HG03469 (cell line): ENCODE measurements at regions not wholly inside any gene's neighbourhood (a gene's known extent, or its start where the extent isn't known, plus 50 kb on each side); places are given as distances from the start of the nearest gene placed in this dataset.
"Not testable (repeated sequence)": the region's sequence is repeated elsewhere in the genome, so short reads cannot be mapped to it uniquely, and the experiment has no call there.

Experiments used
- ATAC-seq: cut with Tn5 transposase; IDR thresholded peaks from one replicate; pipeline ENCODE4 v1.9.1; 2021; ENCODE audit warnings: mild to moderate bottlenecking, moderate library complexity, moderate number of reproducible peaks; ENCODE audit not compliant: unreplicated experiment

- ATAC-seq = no peak
Observed at GRCh38 chr2:146784602-146785001, 1060.2 kb upstream of the ACVR2A start.

GRCh38 chr2:146777181-146777580 is 1067.6 kb upstream of the ACVR2A start:
- no peak for ATAC-seq

GRCh38 chr2:146776596-146776995 is 1068.2 kb upstream of the ACVR2A start:
- no peak for ATAC-seq

- ATAC-seq = no peak
Observed at GRCh38 chr2:146771531-146771930, 1073.3 kb upstream of the ACVR2A start.

DNA sequence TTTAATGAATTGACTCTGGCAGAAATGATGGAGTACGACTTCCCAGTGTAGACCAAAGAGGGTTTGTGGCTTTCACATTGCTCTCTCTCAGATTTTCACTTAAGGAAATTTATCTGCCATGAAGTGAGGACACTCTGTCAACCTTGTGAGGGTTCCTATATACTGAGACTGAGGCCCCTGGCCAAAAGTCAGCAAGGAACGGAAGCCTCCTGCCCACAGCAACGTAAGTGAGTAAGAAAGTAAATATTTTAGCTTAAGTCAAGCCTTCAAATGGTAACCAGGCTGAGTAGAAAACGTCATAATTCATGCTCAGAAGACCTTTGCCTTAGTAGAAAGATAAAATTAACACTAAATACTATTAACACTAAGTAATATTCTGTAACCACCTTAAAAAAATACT is 1080.5 kb upstream of the ACVR2A start:
- ATAC-seq = no peak

GRCh38 chr2:146762786-146763185 is 1082.0 kb upstream of the ACVR2A start:
- no peak for ATAC-seq

GRCh38 chr2:146754606-146755005 is 1090.2 kb upstream of the ACVR2A start:
- ATAC-seq = no peak

GRCh38 chr2:146748046-146748445 is 1096.8 kb upstream of the ACVR2A start:
- no peak for ATAC-seq

DNA sequence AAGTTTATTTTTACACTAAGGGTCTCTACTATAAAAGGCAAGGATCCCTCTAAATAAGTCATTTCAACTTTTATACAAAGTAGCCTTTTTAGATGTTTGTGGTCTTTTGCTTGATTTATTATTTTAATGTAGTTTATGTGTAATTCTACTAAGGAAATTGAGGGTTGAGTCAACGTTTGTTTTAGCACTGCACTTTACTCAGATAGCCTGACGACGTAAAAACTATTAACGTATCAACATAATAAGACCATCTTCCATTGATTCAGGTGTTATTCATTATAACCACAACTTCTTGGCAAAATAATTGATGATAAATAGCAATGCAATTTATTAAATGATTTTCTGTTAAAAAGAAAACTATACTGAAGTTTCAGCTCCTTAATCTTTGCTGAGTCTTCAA is 1103.6 kb upstream of the ACVR2A start:
- no peak for ATAC-seq

DNA sequence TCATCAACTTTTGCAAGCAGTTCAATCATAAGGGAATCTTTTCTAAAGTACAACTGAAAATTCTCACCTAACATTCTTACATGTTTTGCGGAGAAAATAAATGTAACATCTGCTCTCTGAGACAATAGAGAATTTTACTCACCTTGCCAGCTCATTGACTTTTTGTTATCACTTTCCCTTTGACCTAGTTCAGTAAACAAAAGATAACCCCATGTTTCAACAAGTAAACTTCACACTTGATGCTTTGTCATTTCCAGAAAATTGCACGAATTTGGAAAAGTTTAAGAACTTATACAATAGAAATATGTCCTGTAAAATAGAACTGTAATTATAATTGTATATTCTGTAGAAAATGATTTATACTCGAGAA is 1110.0 kb upstream of the ACVR2A start:
- no peak for ATAC-seq

GRCh38 chr2:146734042-146734820 is 1110.6 kb upstream of the ACVR2A start:
- peak; percentile 80 for ATAC-seq

DNA sequence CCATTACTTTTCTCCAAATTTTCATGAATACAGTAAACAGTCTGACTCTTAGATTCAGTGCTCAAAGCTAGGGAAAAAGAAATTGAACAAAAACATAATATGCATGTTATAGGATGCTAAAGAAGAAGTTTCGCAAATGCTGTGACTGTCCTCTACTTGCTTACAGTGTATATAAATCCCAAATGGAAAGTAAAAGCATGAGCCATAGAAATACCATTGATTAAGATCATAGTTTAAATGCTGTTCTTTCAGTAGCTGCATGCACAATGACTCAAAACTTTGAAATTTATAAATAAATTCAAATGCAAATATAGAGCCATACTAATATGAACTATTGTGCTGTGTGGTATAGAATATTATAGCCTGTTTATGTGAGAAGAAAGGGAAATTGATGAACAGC is 1113.9 kb upstream of the ACVR2A start:
- ATAC-seq = no peak

GRCh38 chr2:146721486-146721885 is 1123.3 kb upstream of the ACVR2A start:
- no peak for ATAC-seq

GRCh38 chr2:146720170-146720569 is 1124.7 kb upstream of the ACVR2A start:
- no peak for ATAC-seq

GRCh38 chr2:146716591-146716990 is 1128.2 kb upstream of the ACVR2A start:
- ATAC-seq = no peak

DNA sequence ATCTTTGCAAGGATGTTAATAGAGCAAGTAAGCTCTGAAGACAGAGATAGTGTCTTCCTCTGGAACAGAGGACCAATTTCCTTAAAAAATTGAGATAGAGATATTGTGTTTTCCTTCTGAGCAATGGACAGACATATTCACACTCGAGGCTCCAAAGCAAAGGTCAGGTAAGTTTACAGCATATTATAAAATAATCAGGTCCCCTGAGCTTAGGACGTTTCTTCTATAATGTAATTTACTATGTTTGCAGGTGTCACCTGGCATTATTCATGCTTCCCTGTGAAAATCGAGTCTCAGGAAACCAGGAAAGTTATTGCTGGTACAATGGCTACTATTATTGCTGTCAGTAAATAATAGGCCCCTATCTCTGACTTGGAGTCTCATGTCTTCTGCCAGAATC is 1135.8 kb upstream of the ACVR2A start:
- no peak for ATAC-seq

DNA sequence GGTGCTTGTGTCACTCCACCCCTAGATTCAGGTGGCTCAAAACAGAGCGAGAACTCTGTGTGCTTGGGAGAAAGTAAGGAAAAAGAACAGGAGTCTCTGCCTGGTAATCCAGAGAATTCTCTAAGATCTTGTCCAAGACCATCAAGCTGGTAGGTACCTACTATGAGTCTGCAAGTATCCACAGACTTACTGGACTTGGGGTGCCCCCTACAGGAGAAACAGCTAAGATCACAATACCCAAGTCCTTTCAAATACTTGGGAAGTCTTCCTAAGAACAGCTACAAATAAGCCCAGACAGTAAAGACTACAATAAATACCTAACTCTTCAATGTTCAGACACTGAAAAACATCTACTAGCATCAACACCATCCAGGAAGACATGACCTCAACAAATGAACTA is 1143.6 kb upstream of the ACVR2A start:
- ATAC-seq = no peak

DNA sequence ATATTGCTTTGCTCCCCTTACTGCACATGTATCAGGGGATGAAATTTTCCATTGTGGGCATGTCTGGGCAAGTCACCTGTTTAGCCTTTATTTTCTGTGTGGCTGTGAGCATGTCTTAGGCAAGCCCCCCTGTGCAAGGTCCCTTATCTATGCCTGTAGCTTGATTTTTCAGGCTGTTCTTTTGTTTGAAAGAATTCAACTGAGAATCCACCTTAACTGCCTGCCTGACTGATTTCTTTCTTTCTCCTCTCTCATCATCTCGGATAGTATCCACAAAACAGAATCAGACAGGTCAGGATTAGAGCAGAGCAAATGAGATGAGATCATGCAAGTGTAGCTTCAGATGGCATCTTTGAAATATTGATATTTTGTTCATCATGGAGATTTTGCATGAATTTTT is 1147.5 kb upstream of the ACVR2A start:
- ATAC-seq = no peak

GRCh38 chr2:146696787-146697186 is 1148.0 kb upstream of the ACVR2A start:
- ATAC-seq = not testable (repeated sequence)

DNA sequence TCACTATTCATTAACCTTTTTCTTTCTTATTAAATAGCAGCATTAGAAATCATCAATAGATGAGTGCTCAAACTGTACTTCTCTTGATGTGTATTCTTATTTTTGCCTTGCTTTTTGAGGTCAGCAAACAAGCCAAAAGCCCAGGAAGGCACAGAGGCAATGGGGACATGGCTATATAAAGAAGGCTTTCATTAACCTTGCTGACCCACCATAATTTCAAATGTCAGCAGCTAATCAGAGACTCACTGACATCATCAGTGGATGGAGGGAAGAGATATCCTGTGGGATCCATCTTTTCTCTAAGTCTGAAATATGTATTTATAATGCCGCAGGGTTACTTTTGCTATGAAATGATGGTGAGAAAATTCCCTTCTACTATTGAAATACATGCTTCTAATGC is 1162.8 kb upstream of the ACVR2A start:
- ATAC-seq = no peak

DNA sequence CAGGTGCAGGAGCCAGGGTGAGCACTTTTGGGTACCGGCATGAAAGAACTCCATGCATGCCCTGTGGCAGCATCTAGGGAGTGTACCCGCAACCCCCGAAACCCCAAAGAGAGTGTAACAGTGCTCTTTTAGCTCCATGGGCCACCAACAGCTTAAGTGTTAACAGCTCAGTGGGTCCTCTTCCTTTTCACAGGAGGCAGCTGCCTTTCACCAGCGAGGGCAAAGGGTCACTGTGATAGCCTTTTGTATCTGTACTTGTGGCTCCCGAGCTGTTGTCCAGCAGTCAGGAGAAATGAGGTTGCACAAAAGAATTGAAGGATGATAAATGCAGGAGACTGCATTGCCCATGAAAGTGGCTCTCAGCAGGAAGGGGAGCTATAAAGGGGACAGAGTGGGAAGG is 1166.3 kb upstream of the ACVR2A start:
- ATAC-seq = no peak

GRCh38 chr2:146677280-146677679 is 1167.5 kb upstream of the ACVR2A start:
- ATAC-seq = no peak

GRCh38 chr2:146669735-146670134 is 1175.1 kb upstream of the ACVR2A start:
- no peak for ATAC-seq
